ENCODE measurements at regions not wholly inside any gene's neighbourhood (a gene's known extent, or its start where the extent isn't known, plus 50 kb on each side); places are given as distances from the start of the nearest gene placed in this dataset.

DNA sequence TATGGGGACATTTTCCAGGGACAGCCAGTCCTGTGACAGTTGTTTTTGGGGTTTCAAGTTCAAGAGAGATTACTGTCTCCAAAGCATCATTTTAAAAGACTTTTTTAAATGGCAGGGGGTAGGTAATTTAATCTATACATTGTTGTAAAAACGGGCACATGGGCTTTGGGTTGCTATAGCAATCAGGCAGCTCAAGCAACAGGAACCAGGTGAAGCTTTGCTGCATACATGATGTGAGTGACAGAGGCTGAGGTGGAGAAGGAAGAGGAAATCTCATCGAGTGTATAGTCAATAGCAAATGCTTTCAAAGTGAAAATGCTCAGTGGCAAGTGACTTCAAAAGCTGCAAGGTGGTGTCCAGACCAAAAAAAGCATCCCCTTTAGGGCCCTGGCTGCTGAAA is 277.4 kb upstream of the JAG1 start:
- Histone ChIP-seq H3K9me3 (ENCODE audit: control insufficient read depth, insufficient read depth, low read length) (no peaks in the 10 kb centered on the region), H3K4me1 (ENCODE audit: control insufficient read depth, insufficient read depth, low read length) (peaks cover 3% of the 10 kb centered on the region)

DNA sequence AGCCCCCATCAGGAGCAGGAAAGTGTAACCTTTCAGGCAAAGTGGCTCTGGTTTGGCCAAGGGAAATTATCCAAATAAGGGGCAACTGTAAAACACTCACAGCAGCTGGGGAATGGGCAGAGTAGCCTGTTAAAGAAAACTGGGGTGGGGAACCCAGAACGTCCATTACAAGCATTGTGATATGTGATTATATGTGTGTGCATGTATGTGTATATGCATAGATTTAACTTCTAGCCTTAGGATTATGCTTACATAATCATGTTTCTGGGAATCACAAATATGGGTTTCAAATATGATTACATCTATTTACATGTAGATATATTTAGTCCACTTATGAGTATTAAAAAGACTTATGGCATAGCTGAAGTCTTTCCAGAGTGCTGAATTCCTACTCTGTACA is 278.1 kb upstream of the JAG1 start:
- Histone ChIP-seq H3K4me1 (ENCODE audit: control insufficient read depth, insufficient read depth, low read length) (peaks cover 3% of the 10 kb centered on the region), H3K9me3 (ENCODE audit: control insufficient read depth, insufficient read depth, low read length) (no peaks in the 10 kb centered on the region), H3K4me3 (ENCODE audit: low read depth, low read length) (no peak overlapping the region), H3K9ac (ENCODE audit: low read depth, low read length) (no peak overlapping the region), H3K27me3 (ENCODE audit: control insufficient read depth, insufficient read depth, low read length) (no peaks in the 10 kb centered on the region), H3K36me3 (ENCODE audit: control insufficient read depth, insufficient read depth, low read length) (no peaks in the 10 kb centered on the region)

More for the DNA sequence above, 277.4 kb upstream of the JAG1 start:
- Histone ChIP-seq H3K27me3 (ENCODE audit: control insufficient read depth, insufficient read depth, low read length) (no peaks in the 10 kb centered on the region), H3K4me3 (ENCODE audit: low read depth, low read length) (no peak overlapping the region), H3K9ac (ENCODE audit: low read depth, low read length) (no peak overlapping the region), H3K36me3 (ENCODE audit: control insufficient read depth, insufficient read depth, low read length) (no peaks in the 10 kb centered on the region)

DNA sequence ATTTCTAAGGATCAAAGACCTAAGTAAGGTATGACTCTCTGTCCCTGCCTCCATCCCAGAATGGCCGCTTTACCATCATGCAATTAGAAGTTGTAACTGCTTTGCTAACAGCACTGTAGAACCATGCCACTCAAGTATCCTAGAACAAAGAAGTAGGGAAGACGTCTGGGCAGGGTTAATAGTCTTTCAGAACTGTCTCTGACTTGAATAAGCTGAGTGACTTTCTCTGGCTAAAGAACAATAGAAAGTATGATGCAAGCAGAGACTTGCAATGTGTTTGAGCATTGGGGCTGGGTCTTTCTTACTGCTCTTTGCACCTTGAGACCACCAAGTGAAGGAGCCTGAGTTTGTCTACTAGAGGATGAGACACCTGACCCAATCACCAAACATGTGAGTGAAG is 279.6 kb upstream of the JAG1 start:
- no peak overlapping the region for H3K4me3 ChIP-seq (ENCODE audit: low read depth, low read length)
- H3K36me3 ChIP-seq (ENCODE audit: control insufficient read depth, insufficient read depth, low read length) = no peaks in the 10 kb centered on the region
- no peaks in the 10 kb centered on the region for H3K9me3 ChIP-seq (ENCODE audit: control insufficient read depth, insufficient read depth, low read length)
- H3K27me3 ChIP-seq (ENCODE audit: control insufficient read depth, insufficient read depth, low read length) = no peaks in the 10 kb centered on the region
- H3K9ac ChIP-seq (ENCODE audit: low read depth, low read length) = no peak overlapping the region
- peaks cover 3% of the 10 kb centered on the region for H3K4me1 ChIP-seq (ENCODE audit: control insufficient read depth, insufficient read depth, low read length)

DNA sequence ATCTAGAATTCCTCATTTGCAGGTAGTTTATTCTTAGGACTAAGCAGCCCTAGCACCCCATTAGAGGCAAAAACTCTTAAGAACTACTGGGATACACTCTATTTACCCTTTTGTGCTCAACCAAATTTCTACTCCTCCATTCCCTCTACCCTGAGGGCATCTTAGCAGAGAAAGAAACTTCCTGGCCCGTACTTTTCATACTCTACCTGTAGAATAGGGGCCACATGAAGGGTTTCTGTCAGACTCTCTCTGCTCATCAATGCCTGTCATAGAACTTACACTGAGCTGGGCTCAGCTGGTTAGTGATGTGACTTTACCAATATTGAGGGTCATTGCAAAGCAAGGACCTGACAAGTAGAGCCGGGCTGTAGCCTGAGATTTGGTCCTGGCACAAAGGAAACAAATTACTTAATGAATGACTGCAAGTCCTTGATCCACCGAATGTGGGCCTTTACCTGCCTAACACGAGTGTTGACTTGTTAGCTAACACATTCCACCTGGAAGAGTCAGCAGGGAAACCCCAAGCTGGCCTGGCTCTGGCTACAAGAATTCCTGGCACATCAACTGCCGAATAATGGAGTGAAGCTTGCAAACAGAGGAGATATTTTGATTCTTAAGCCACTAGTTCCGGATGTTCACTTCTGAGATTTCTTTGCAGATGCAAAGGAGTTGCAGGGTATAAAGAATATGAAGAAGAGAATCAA is 280.5 kb upstream of the JAG1 start:
- Histone ChIP-seq H3K4me3 (ENCODE audit: low read depth, low read length) (no peak overlapping the region), H3K9ac (ENCODE audit: low read depth, low read length) (no peak overlapping the region), H3K36me3 (ENCODE audit: control insufficient read depth, insufficient read depth, low read length) (no peaks in the 10 kb centered on the region), H3K9me3 (ENCODE audit: control insufficient read depth, insufficient read depth, low read length) (no peaks in the 10 kb centered on the region), H3K4me1 (ENCODE audit: control insufficient read depth, insufficient read depth, low read length) (peaks cover 3% of the 10 kb centered on the region), H3K27me3 (ENCODE audit: control insufficient read depth, insufficient read depth, low read length) (no peaks in the 10 kb centered on the region)

DNA sequence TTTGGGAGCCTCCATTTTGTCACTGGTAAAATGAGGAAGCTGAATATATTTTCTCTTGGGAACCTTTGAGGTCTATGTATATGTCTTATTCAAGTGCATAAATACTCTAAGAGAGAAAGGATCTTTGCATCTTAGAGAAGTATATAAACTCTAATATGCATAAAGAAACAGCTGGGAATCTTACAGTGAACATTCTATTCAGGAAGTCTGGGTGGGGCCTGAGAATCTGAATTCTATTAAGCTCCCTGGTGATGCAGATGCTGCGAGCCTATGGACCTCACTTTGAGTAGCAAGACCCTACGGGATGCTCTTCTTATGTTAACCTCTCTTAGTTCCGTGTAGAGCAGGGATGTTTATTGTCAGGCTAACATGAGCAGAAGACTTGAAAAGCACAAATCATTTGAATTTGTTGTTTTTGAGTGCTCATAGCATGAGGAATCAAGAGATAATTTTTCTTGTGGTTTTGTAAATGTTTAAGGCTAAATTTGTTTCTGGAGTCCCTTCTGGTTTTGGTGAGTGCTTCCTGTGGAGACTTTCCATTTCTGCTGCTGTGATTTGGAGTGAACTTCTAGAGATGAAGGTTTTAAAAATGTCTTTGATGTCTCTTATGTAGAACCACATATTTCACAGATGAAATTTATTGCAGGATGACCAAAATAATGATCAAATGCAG is 281.2 kb upstream of the JAG1 start:
- H3K36me3 ChIP-seq (ENCODE audit: control insufficient read depth, insufficient read depth, low read length) = no peaks in the 10 kb centered on the region
- peaks cover 3% of the 10 kb centered on the region for H3K4me1 ChIP-seq (ENCODE audit: control insufficient read depth, insufficient read depth, low read length)
- no peak overlapping the region for H3K9ac ChIP-seq (ENCODE audit: low read depth, low read length)
- no peaks in the 10 kb centered on the region for H3K27me3 ChIP-seq (ENCODE audit: control insufficient read depth, insufficient read depth, low read length)
- H3K4me3 ChIP-seq (ENCODE audit: low read depth, low read length) = no peak overlapping the region
- H3K9me3 ChIP-seq (ENCODE audit: control insufficient read depth, insufficient read depth, low read length) = no peaks in the 10 kb centered on the region

DNA sequence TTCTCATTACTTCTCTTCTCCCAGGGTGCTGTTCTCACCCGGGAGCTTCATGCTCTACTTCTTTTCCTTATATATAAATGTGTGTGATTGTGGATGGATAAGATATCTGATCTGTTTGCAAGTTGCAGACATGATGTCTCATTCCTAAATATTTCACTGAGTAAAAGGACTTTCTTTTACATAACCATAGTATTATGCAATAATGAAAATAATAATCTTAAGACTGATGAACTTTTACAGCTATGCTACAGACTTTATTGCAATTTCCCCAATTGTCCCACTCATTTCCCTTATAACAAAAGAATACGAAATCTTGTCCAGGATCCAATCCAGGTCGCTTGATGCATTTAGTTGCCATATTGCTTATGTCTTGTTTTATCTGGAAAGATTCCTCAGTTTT is 284.5 kb upstream of the JAG1 start:
- H3K27me3 ChIP-seq (ENCODE audit: control insufficient read depth, insufficient read depth, low read length) = no peaks in the 10 kb centered on the region
- peaks cover 3% of the 10 kb centered on the region for H3K4me1 ChIP-seq (ENCODE audit: control insufficient read depth, insufficient read depth, low read length)
- no peaks in the 10 kb centered on the region for H3K9me3 ChIP-seq (ENCODE audit: control insufficient read depth, insufficient read depth, low read length)
- no peaks in the 10 kb centered on the region for H3K36me3 ChIP-seq (ENCODE audit: control insufficient read depth, insufficient read depth, low read length)
- no peak overlapping the region for H3K9ac ChIP-seq (ENCODE audit: low read depth, low read length)
- no peak overlapping the region for H3K4me3 ChIP-seq (ENCODE audit: low read depth, low read length)

DNA sequence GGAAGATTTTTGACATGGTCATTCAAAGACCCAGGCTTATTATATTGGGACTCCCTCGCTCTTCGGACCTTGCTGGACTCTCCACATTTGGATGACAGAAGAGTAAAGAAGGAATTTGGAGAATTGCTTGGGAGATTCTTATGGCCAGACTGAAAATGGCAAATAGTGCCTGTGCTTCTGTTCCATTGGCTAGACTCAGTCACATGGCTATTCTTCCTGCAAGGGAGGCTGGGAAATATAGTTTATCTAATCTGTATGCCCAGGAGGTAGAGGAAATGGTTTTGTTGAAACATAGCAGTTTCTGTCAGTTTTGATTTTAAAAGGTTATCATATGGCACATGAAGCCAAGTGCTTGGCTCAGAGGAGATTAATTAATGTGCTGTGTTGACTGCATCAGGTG is 286.6 kb upstream of the JAG1 start:
- Histone ChIP-seq H3K9ac (ENCODE audit: low read depth, low read length) (no peak overlapping the region), H3K4me1 (ENCODE audit: control insufficient read depth, insufficient read depth, low read length) (no peaks in the 10 kb centered on the region), H3K9me3 (ENCODE audit: control insufficient read depth, insufficient read depth, low read length) (no peaks in the 10 kb centered on the region), H3K27me3 (ENCODE audit: control insufficient read depth, insufficient read depth, low read length) (no peaks in the 10 kb centered on the region), H3K4me3 (ENCODE audit: low read depth, low read length) (no peak overlapping the region), H3K36me3 (ENCODE audit: control insufficient read depth, insufficient read depth, low read length) (no peaks in the 10 kb centered on the region)

DNA sequence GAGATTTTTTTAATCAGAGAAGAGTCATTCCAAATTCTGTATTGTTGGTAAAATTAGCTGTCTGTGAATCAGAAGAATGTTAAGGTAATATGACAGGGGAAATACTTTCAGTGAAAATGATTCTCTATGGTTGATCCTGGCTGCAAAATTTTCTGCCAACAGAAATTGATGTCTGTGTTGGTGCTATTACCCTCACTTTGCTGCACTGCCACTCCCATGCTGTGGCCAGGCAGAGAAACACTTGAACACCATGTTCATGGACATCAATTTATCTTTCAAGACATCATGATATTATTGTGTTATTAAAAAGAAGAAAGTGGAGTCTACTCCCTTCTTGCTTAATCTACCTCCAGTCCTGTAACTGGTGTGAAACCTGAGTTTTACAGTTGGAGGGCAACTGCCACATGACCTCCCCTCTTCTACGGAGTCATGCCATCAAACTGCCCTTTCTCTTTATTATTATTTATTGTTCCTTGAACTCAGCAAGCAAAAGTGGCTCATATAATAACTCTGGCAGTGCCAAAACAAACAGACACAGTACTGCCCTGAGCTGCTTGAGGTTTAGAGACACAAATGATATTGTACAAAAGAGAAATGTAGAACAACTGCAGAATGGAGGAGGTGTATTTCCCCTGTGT is 288.0 kb upstream of the JAG1 start:
- H3K9ac ChIP-seq (ENCODE audit: low read depth, low read length) = no peak overlapping the region
- no peak overlapping the region for H3K4me3 ChIP-seq (ENCODE audit: low read depth, low read length)
- no peaks in the 10 kb centered on the region for H3K27me3 ChIP-seq (ENCODE audit: control insufficient read depth, insufficient read depth, low read length)
- no peaks in the 10 kb centered on the region for H3K4me1 ChIP-seq (ENCODE audit: control insufficient read depth, insufficient read depth, low read length)
- H3K9me3 ChIP-seq (ENCODE audit: control insufficient read depth, insufficient read depth, low read length) = no peaks in the 10 kb centered on the region
- H3K36me3 ChIP-seq (ENCODE audit: control insufficient read depth, insufficient read depth, low read length) = no peaks in the 10 kb centered on the region

DNA sequence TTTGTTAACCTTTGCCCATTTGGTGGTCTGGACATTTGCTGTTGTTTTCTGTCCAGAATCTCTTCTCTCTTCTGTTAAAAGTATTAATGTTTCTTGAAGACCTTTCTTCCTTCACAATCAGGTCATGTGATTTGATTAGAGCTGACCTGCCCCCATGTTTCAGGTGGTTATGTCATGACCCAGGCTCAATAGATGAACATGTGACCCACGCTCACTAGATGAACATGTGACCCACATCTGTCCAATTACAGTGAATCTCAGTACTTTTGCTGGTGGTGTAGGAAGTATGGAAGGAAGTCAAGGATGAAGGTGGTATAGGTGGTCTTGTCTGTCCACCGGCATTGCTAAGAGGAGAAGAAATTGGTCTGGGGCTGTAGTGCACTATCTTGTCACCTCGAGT is 289.1 kb upstream of the JAG1 start:
- H3K9ac ChIP-seq (ENCODE audit: low read depth, low read length) = no peak overlapping the region
- H3K36me3 ChIP-seq (ENCODE audit: control insufficient read depth, insufficient read depth, low read length) = no peaks in the 10 kb centered on the region
- H3K27me3 ChIP-seq (ENCODE audit: control insufficient read depth, insufficient read depth, low read length) = no peaks in the 10 kb centered on the region
- H3K4me3 ChIP-seq (ENCODE audit: low read depth, low read length) = no peak overlapping the region
- no peaks in the 10 kb centered on the region for H3K4me1 ChIP-seq (ENCODE audit: control insufficient read depth, insufficient read depth, low read length)
- H3K9me3 ChIP-seq (ENCODE audit: control insufficient read depth, insufficient read depth, low read length) = no peaks in the 10 kb centered on the region

DNA sequence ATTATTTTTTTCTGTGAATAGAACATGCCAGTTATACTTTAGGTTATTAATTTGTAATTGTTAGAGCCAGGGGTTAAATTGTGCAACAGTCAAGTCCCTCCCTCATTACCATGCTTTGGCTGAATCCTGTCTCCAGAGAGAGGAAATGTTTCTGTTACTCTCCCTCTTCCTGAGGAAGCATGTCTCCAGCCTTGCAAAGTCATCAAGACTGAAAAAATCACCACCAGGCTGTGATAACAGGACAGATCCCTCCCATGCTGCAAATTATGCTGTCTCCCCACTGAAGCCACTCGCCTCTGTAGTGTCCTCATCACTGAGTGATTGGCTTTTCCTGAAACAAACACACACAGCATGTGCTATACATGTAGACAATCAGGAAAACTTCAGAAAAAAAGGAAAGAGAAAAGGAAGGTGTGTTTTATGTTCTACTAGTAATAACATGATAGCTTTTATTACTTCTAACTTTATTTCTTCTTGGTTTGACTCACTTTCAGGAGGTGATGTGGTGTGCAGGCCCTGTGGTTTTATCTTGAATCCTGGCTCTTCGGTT is 290.0 kb upstream of the JAG1 start:
- Histone ChIP-seq H3K9ac (ENCODE audit: low read depth, low read length) (no peak overlapping the region), H3K4me3 (ENCODE audit: low read depth, low read length) (no peak overlapping the region), H3K9me3 (ENCODE audit: control insufficient read depth, insufficient read depth, low read length) (no peaks in the 10 kb centered on the region), H3K36me3 (ENCODE audit: control insufficient read depth, insufficient read depth, low read length) (no peaks in the 10 kb centered on the region), H3K4me1 (ENCODE audit: control insufficient read depth, insufficient read depth, low read length) (no peaks in the 10 kb centered on the region), H3K27me3 (ENCODE audit: control insufficient read depth, insufficient read depth, low read length) (no peaks in the 10 kb centered on the region)

DNA sequence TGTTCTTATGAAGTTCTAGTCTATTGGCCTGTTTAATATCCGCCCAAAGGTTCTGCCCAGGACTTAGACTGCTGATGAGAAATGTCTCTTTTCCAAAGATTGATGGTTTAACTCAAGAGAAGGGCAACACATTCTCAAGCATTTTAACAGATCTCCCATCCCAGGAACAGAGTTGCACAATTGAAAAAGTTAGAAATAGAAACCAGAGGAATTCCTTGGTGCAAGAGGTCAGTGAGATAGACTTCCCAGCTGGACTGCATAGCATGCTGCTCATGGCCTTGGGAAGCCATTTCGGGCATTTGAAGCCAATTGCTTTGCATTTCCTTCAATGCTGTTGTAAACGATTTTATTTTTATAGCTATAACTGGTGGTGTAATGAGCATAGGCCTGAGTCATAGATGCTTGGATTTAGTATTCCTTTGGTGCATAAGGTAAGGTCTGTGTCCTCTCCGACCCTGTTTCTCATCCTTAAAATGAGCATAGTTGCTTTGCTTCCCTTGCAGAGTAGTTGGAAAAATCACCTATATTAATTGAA is 292.2 kb upstream of the JAG1 start:
- Histone ChIP-seq H3K27me3 (ENCODE audit: control insufficient read depth, insufficient read depth, low read length) (no peaks in the 10 kb centered on the region), H3K4me3 (ENCODE audit: low read depth, low read length) (no peak overlapping the region), H3K9ac (ENCODE audit: low read depth, low read length) (no peak overlapping the region), H3K36me3 (ENCODE audit: control insufficient read depth, insufficient read depth, low read length) (no peaks in the 10 kb centered on the region), H3K4me1 (ENCODE audit: control insufficient read depth, insufficient read depth, low read length) (no peaks in the 10 kb centered on the region), H3K9me3 (ENCODE audit: control insufficient read depth, insufficient read depth, low read length) (no peaks in the 10 kb centered on the region)
